CD14-positive monocyte (primary cell): ENCODE measurements at regions not wholly inside any gene's neighbourhood (a gene's known extent, or its start where the extent isn't known, plus 50 kb on each side); places are given as distances from the start of the nearest gene placed in this dataset.

Experiments used
- DNase-seq, 3 donors: peaks; one replicate each; pipeline ENCODE4 v3.0.0-alpha.2; 2011 to 2022
- H2AFZ ChIP-seq: 2 replicates; pipeline ENCODE4 v1.6.0; 2012; ENCODE audit warnings: mild to moderate bottlenecking, low read depth, low read length, inconsistent platforms; ENCODE audit not compliant: insufficient read depth, poor library complexity, severe bottlenecking
- H3K27ac ChIP-seq, 2 donors: 1 replicate in 1 of 2; 2 replicates in 1 of 2; pipeline ENCODE4 v1.5.1; 2012 to 2013; ENCODE audit warnings: low read length in 2 of 2, control low read depth in 1 of 2, inconsistent platforms in 1 of 2, low read depth in 1 of 2, mild to moderate bottlenecking in 1 of 2
- H3K27me3 ChIP-seq, 2 donors: one replicate each; pipeline versions ENCODE4 v1.6.0 to v1.6.1; 2011 to 2013; ENCODE audit warnings: low read length in 2 of 2; ENCODE audit not compliant: control insufficient read depth in 2 of 2, insufficient read depth in 2 of 2
- H3K36me3 ChIP-seq, 2 donors: replicated peaks in 1 of 2; 1 replicate in 1 of 2; 2 replicates in 1 of 2; pipeline versions ENCODE4 v1.5.1 to v1.6.1; 2012 to 2013; ENCODE audit warnings: low read length in 2 of 2, control low read depth in 1 of 2, inconsistent platforms in 1 of 2, mild to moderate bottlenecking in 1 of 2; ENCODE audit not compliant: insufficient read depth in 2 of 2, control insufficient read depth in 1 of 2
- H3K4me1 ChIP-seq, 2 donors: 1 replicate in 1 of 2; 2 replicates in 1 of 2; pipeline versions ENCODE4 v1.5.1 to v1.6.1; 2012 to 2013; ENCODE audit warnings: low read length in 2 of 2, control low read depth in 1 of 2, inconsistent platforms in 1 of 2, mild to moderate bottlenecking in 1 of 2, moderate library complexity in 1 of 2; ENCODE audit not compliant: insufficient read depth in 2 of 2, control insufficient read depth in 1 of 2
- H3K4me2 ChIP-seq: replicated peaks from 2 replicates; pipeline ENCODE3; 2012; ENCODE audit warnings: low read length, moderate library complexity, mild to moderate bottlenecking; ENCODE audit not compliant: poor library complexity, severe bottlenecking; ENCODE audit errors: extremely low read depth
- H3K4me3 ChIP-seq, 3 experiments: fragments of 200-600 bp in 1 of 3; sonication (generic) in 1 of 3; replicated peaks in 1 of 3; 1 replicate in 2 of 3; 2 replicates in 1 of 3; pipeline ENCODE4 v1.5.1; 2011 to 2013; ENCODE audit warnings: low read length in 3 of 3, mild to moderate bottlenecking in 3 of 3, control low read depth in 2 of 3, low read depth in 2 of 3, inconsistent platforms in 1 of 3, moderate library complexity in 1 of 3
- H3K79me2 ChIP-seq: 2 replicates; pipeline ENCODE4 v1.6.0; 2012; ENCODE audit warnings: mild to moderate bottlenecking, control low read depth, inconsistent platforms, low read length, moderate library complexity; ENCODE audit not compliant: insufficient read depth
- H3K9ac ChIP-seq: 2 replicates; pipeline ENCODE4 v1.6.0; 2017; ENCODE audit warnings: low read length, mild to moderate bottlenecking; ENCODE audit not compliant: insufficient read depth, poor library complexity, severe bottlenecking
- H3K9me3 ChIP-seq, 2 donors: replicated peaks in 1 of 2; 1 replicate in 1 of 2; 2 replicates in 1 of 2; pipeline versions ENCODE4 v1.5.1 to v1.6.1; 2012 to 2013; ENCODE audit warnings: low read length in 2 of 2, control low read depth in 1 of 2; ENCODE audit not compliant: control insufficient read depth in 1 of 2, insufficient read depth in 1 of 2
- H4K20me1 ChIP-seq: 2 replicates; pipeline ENCODE4 v1.6.0; 2012; ENCODE audit warnings: mild to moderate bottlenecking, low read length, control low read depth, moderate library complexity; ENCODE audit not compliant: insufficient read depth
- H3K27ac Mint-ChIP-seq, 7 donors: one replicate each; pipeline ENCODE4 v1.8.0; 2020; ENCODE audit warnings: mild to moderate bottlenecking in 7 of 7, mixed read lengths in 7 of 7, moderate library complexity in 6 of 7, inconsistent platforms in 2 of 7
- H3K27me3 Mint-ChIP-seq, 3 donors: one replicate each; pipeline ENCODE4 v1.8.0; 2021 to 2022; ENCODE audit warnings: low read depth in 3 of 3, mild to moderate bottlenecking in 3 of 3, mixed read lengths in 3 of 3, moderate library complexity in 3 of 3, inconsistent platforms in 1 of 3
- H3K36me3 Mint-ChIP-seq, 2 donors: one replicate each; pipeline ENCODE4 v1.8.0; 2020; ENCODE audit warnings: mixed read lengths in 2 of 2, inconsistent platforms in 1 of 2, mild to moderate bottlenecking in 1 of 2
- H3K4me1 Mint-ChIP-seq: one replicate; pipeline ENCODE4 v1.8.0; 2020; ENCODE audit warnings: mild to moderate bottlenecking, mixed read lengths
- H3K4me3 Mint-ChIP-seq, 2 donors: one replicate each; pipeline ENCODE4 v1.8.0; 2020; ENCODE audit warnings: mild to moderate bottlenecking in 2 of 2, mixed read lengths in 2 of 2, moderate library complexity in 1 of 2
- H3K9me3 Mint-ChIP-seq, 7 donors: one replicate each; pipeline ENCODE4 v1.8.0; 2020 to 2022; ENCODE audit warnings: mixed read lengths in 7 of 7, mild to moderate bottlenecking in 6 of 7, moderate library complexity in 6 of 7, inconsistent platforms in 2 of 7
- CTCF ChIP-seq: fragments of 200-600 bp; IDR thresholded peaks from one replicate; pipeline ENCODE4 v1.8.0; 2022; ENCODE audit warnings: antibody characterized with exemption, mild to moderate bottlenecking
- WGBS: methylation state at CpG from one replicate; pipeline ENCODE4 v1.1.5; 2013; ENCODE audit warnings: missing lambda C conversion rate; ENCODE audit not compliant: insufficient coverage; 5-methylcytosine and 5-hydroxymethylcytosine counted together
- intact Hi-C, 2 donors: fragments of 100-400 bp; cut with micrococcal nuclease; formaldehyde crosslinking; loops; one replicate each; pipeline versions ENCODE4 v1.15.0 to v1.15.1; 2023

- no peaks in the 10 kb centered on the region for H3K36me3 ChIP-seq
- Mint-ChIP-seq H3K4me1 (no peaks in the 10 kb centered on the region), H3K36me3 (no peaks in the 10 kb centered on the region), H3K27ac (no peak overlapping the region), H3K9me3 (peaks cover 0 to 13% (median 2%) of the 10 kb centered on the region in 7 donors), H3K27me3 (no peaks in the 10 kb centered on the region), H3K4me3 (no peak overlapping the region)
- H3K9ac ChIP-seq = no peak overlapping the region
- no peaks in the 10 kb centered on the region for H3K27me3 ChIP-seq
- H3K9me3 ChIP-seq = peaks cover 0 to 4% of the 10 kb centered on the region in 2 donors
- H4K20me1 ChIP-seq = no peaks in the 10 kb centered on the region
- no peak overlapping the region for H3K4me2 ChIP-seq
- H3K79me2 ChIP-seq = no peaks in the 10 kb centered on the region
- no peaks in the 10 kb centered on the region for H3K4me1 ChIP-seq
- DNase-seq = no peak
- no peak for TF ChIP-seq CTCF
- no peak overlapping the region for H3K4me3 ChIP-seq
- no peak overlapping the region for H3K27ac ChIP-seq
- WGBS = 80% methylated on average over 1 of the region's 3 CpGs
- intact Hi-C loops = no loop called here
- no peak overlapping the region for H2AFZ ChIP-seq
Measured at GRCh38 chr3:84510007-84510406, 448.8 kb upstream of the CADM2 start.

GRCh38 chr3:84522893-84523292 is 435.9 kb upstream of the CADM2 start:
- no peak for DNase-seq
- H3K4me1 Mint-ChIP-seq = no peaks in the 10 kb centered on the region
- WGBS = 96% methylated on average over 5 of the region's 6 CpGs
- no peaks in the 10 kb centered on the region for H3K79me2 ChIP-seq
- H3K4me3 Mint-ChIP-seq = no peak overlapping the region
- H3K9me3 Mint-ChIP-seq = peaks cover 0 to 6% (median 0%) of the 10 kb centered on the region in 7 donors
- H3K27me3 ChIP-seq = no peaks in the 10 kb centered on the region
- H2AFZ ChIP-seq = no peak overlapping the region
- no peak overlapping the region for H3K4me3 ChIP-seq
- H3K36me3 Mint-ChIP-seq = no peaks in the 10 kb centered on the region
- no peaks in the 10 kb centered on the region for H4K20me1 ChIP-seq
- no peaks in the 10 kb centered on the region for H3K36me3 ChIP-seq
- no peaks in the 10 kb centered on the region for H3K27me3 Mint-ChIP-seq
- intact Hi-C loops = no loop called here
- no peak for TF ChIP-seq CTCF
- no peak overlapping the region for H3K9ac ChIP-seq
- no peak overlapping the region for H3K27ac ChIP-seq
- H3K9me3 ChIP-seq = peaks cover 0 to 9% of the 10 kb centered on the region in 2 donors
- H3K27ac Mint-ChIP-seq = no peak overlapping the region
- no peaks in the 10 kb centered on the region for H3K4me1 ChIP-seq
- H3K4me2 ChIP-seq = no peak overlapping the region
